ENCODE measurements at regions not wholly inside any gene's neighbourhood (a gene's known extent, or its start where the extent isn't known, plus 50 kb on each side); places are given as distances from the start of the nearest gene placed in this dataset.

GRCh38 chr1:30511991-30512913 lies 211.1 kb downstream of the MATN1 start:
- DNase-seq: no peak

- DNase-seq: no peak
These were observed 211.8 kb downstream of the MATN1 start for GRCh38 chr1:30511563-30511962.

GRCh38 chr1:30511106-30511505 lies 212.3 kb downstream of the MATN1 start:
- DNase-seq: no peak

- no peak for DNase-seq
These were observed 213.7 kb downstream of the MATN1 start for GRCh38 chr1:30509670-30510069.

GRCh38 chr1:30508611-30509010 lies 214.8 kb downstream of the MATN1 start:
- DNase-seq: no peak

- no peak for DNase-seq
These were observed 215.3 kb downstream of the MATN1 start for GRCh38 chr1:30508175-30508448.

GRCh38 chr1:30507401-30508174 lies 215.8 kb downstream of the MATN1 start:
- DNase-seq: no peak

- DNase-seq: no peak
These were observed 216.4 kb downstream of the MATN1 start for GRCh38 chr1:30507016-30507312.

GRCh38 chr1:30506291-30507015 lies 216.9 kb downstream of the MATN1 start:
- DNase-seq: no peak

GRCh38 chr1:30505853-30506252 lies 217.5 kb downstream of the MATN1 start:
- no peak for DNase-seq

- no peak for DNase-seq
These were observed 230.9 kb downstream of the MATN1 start for GRCh38 chr1:30492451-30492850.

- no peak for DNase-seq
These were observed 231.6 kb downstream of the MATN1 start for GRCh38 chr1:30491831-30492230.

- DNase-seq: no peak
These were observed 232.8 kb downstream of the MATN1 start for GRCh38 chr1:30490554-30491053.

- no peak for DNase-seq
These were observed 233.5 kb downstream of the MATN1 start for GRCh38 chr1:30489737-30490389.

- DNase-seq: no peak
These were observed 235.0 kb downstream of the MATN1 start for GRCh38 chr1:30488324-30488913.

GRCh38 chr1:30487042-30487441 lies 236.3 kb downstream of the MATN1 start:
- DNase-seq: no peak

- no peak for DNase-seq
These were observed 238.3 kb downstream of the MATN1 start for GRCh38 chr1:30485072-30485471.

GRCh38 chr1:30484668-30485067 lies 238.7 kb downstream of the MATN1 start:
- no peak for DNase-seq

GRCh38 chr1:30479575-30479974 lies 243.8 kb downstream of the MATN1 start:
- no peak for DNase-seq

GRCh38 chr1:30478799-30479563 lies 244.4 kb downstream of the MATN1 start:
- no peak for DNase-seq

GRCh38 chr1:30478283-30478682 lies 245.1 kb downstream of the MATN1 start:
- no peak for DNase-seq

GRCh38 chr1:30477588-30477987 lies 245.8 kb downstream of the MATN1 start:
- no peak for DNase-seq

Data from stimulated activated CD4-positive, alpha-beta T cell treated with anti-CD3 and anti-CD28 coated beads, Interleukin-4, amount 100 ng/mL, for 4 hours (primary cell).